Heart right ventricle (tissue), 16 donors: ENCODE measurements at regions not wholly inside any gene's neighbourhood (a gene's known extent, or its start where the extent isn't known, plus 50 kb on each side); places are given as distances from the start of the nearest gene placed in this dataset.

Experiments
- ATAC-seq, 8 donors: fragments of 200-7000 bp; cut with Tn5 transposase; one replicate each; pipeline ENCODE4 v1.9.1; 2020; ENCODE audit warnings: mild to moderate bottlenecking in 8 of 8, moderate library complexity in 8 of 8, moderate number of reproducible peaks in 1 of 8
- DNase-seq, 2 donors: peaks; one replicate each; pipeline ENCODE4 v3.0.0-alpha.2; 2020
- H3K27ac ChIP-seq, 10 donors: fragments of 200-600 bp; sonication (generic) in 2 of 10; one replicate each; pipeline versions ENCODE4 v1.5.0 to v1.8.0; 2020 to 2022; ENCODE audit warnings: mild to moderate bottlenecking in 3 of 10
- H3K27me3 ChIP-seq, 7 donors: fragments of 200-600 bp; one replicate each; pipeline ENCODE4 v1.8.0; 2021 to 2022; ENCODE audit warnings: mild to moderate bottlenecking in 2 of 7
- H3K36me3 ChIP-seq, 9 donors: fragments of 200-600 bp; sonication (generic) in 1 of 9; one replicate each; pipeline versions ENCODE4 v1.5.0 to v1.8.0; 2020 to 2022; ENCODE audit warnings: mild to moderate bottlenecking in 2 of 9
- H3K4me1 ChIP-seq, 9 donors: fragments of 200-600 bp; sonication (generic) in 1 of 9; one replicate each; pipeline versions ENCODE4 v1.5.0 to v1.8.0; 2020 to 2022; ENCODE audit warnings: mild to moderate bottlenecking in 4 of 9
- H3K4me3 ChIP-seq, 10 donors: fragments of 200-600 bp; sonication (generic) in 2 of 10; one replicate each; pipeline versions ENCODE4 v1.5.0 to v1.8.0; 2020 to 2022; ENCODE audit warnings: mild to moderate bottlenecking in 7 of 10, moderate library complexity in 2 of 10
- H3K9me3 ChIP-seq, 11 donors: fragments of 200-600 bp in 10 of 11; sonication (generic) in 2 of 11; one replicate each; pipeline versions ENCODE4 v1.5.0 to v1.8.0; 2013 to 2022; ENCODE audit warnings: mild to moderate bottlenecking in 2 of 11, control low read depth in 1 of 11, moderate library complexity in 1 of 11
- CTCF ChIP-seq, 9 donors: fragments of 200-600 bp; sonication (generic) in 2 of 9; IDR thresholded peaks; one replicate each; pipeline versions ENCODE4 v1.5.0 to v1.8.0; 2021 to 2022; ENCODE audit warnings: antibody characterized with exemption in 9 of 9, mild to moderate bottlenecking in 5 of 9, moderate library complexity in 1 of 9
- WGBS, 2 donors: extraction: QIAGEN DNeasy Blood & Tissue Kit; methylation state at CpG; one replicate each; pipeline ENCODE4 v1.1.7; 2013; ENCODE audit warnings: inconsistent platforms in 1 of 2; 5-methylcytosine and 5-hydroxymethylcytosine counted together
- intact Hi-C, 10 donors: fragments of 100-400 bp; cut with DNase I; formaldehyde crosslinking; loops; one replicate each; pipeline versions ENCODE4 v1.11.1 to v1.14.2; 2022
- donor health status: Arrhythmogenic right ventricular cardiomyopathy.
- donor health status: ischemic (EF 13 %, LVEDD 7.1; RV severe dilation, severe dysfunction).
- donor health status: healthy with polysubstance abuse.
- donor health status: DM: no; HTN: yes; CAD: no.
- donor health status: DM: no; HTN: no; CAD: no.
- donor health status: ischemic (EF 25% LVEDD 6.9; RV normal size, moderate dysfunction).
- donor health status: ischemic (EF 25% LVEDD 5.7; RV mildly dilated, moderate dysfunction).
- donor health status: healthy.
- donor health status: DM: yes; HTN: yes; CAD: no.
- donor health status: Ischemic cardiomyopathy.
- donor health status: ischemic (EF 35%, LVEDD 5.7; RV mildly dilated, moderate dysfunction).
- donor health status: nonischemic (EF 11% LVEDD 7.7; RV severe dilation, severe dysfunction).
- donor health status: DM: yes; HTN: yes; CAD: no.
- donor health status: PGD.
- donor health status: ischemic (EF 29% LVEDD 5.4; RV normal size, mild dysfunction).
- donor health status: nonischemic (EF 23%, LVEDD 6.1; RV moderate dilation, normal function).

- no peak for DNase-seq
- no peak for ATAC-seq
- no peak for TF ChIP-seq CTCF (IDR thresholded peaks at IDR 0.05)
- Histone ChIP-seq H3K27ac (no peak overlapping the region), H3K36me3 (no peaks in the 10 kb centered on the region), H3K4me3 (no peak overlapping the region), H3K27me3 (no peaks in the 10 kb centered on the region), H3K9me3 (no peaks in the 10 kb centered on the region), H3K4me1 (no peaks in the 10 kb centered on the region)
- 84 to 89% methylated on average over 5 of the region's 5 CpGs for whole genome bisulfite sequencing, 2 donors
- intact Hi-C loops, result no loop called here
Observed at GRCh38 chr4:13977746-13978145, 350.2 kb upstream of the BOD1L1 start.

GRCh38 chr4:13980317-13981310 is 353.1 kb upstream of the BOD1L1 start:
- intact Hi-C loops, result loop anchor here in 1 of 10 donors (5.0 kb wide), 1 partner anchor 323 kb away; no protein-coding TSS in a partner anchor
- ATAC-seq (no peak), DNase-seq (no peak)
- Histone ChIP-seq H3K27ac (no peak overlapping the region), H3K4me1 (peaks cover 0 to 9% (median 4%) of the 10 kb centered on the region in 9 donors), H3K9me3 (no peaks in the 10 kb centered on the region), H3K4me3 (no peak overlapping the region), H3K36me3 (no peaks in the 10 kb centered on the region), H3K27me3 (no peaks in the 10 kb centered on the region)
- TF ChIP-seq CTCF (IDR thresholded peaks at IDR 0.05), result no peak
- 73 to 84% methylated on average over 8 of the region's 8 CpGs for WGBS, 2 donors

GRCh38 chr4:13981499-13981898 is 354.0 kb upstream of the BOD1L1 start:
- WGBS, 2 donors, result 69 to 81% methylated on average over 8 of the region's 8 CpGs
- Histone ChIP-seq H3K27ac (no peak overlapping the region), H3K36me3 (no peaks in the 10 kb centered on the region), H3K4me3 (no peak overlapping the region), H3K4me1 (peaks cover 0 to 16% (median 12%) of the 10 kb centered on the region in 9 donors), H3K27me3 (no peaks in the 10 kb centered on the region), H3K9me3 (no peaks in the 10 kb centered on the region)
- intact Hi-C loops, result loop anchor here in 1 of 10 donors (5.0 kb wide), 1 partner anchor 324 kb away; no protein-coding TSS in a partner anchor
- DNase-seq, result no peak
- ATAC-seq, result no peak
- no peak for TF ChIP-seq CTCF (IDR thresholded peaks at IDR 0.05)

GRCh38 chr4:13982010-13982409 is 354.5 kb upstream of the BOD1L1 start:
- TF ChIP-seq CTCF (IDR thresholded peaks at IDR 0.05), result no peak
- H3K4me3 ChIP-seq, result no peak overlapping the region
- H3K27ac ChIP-seq, result no peak overlapping the region
- no peaks in the 10 kb centered on the region for H3K36me3 ChIP-seq
- 56 to 68% methylated on average over 5 of the region's 5 CpGs for WGBS, 2 donors
- no peaks in the 10 kb centered on the region for H3K9me3 ChIP-seq
- ATAC-seq (no peak), DNase-seq (no peak)
- H3K27me3 ChIP-seq, result no peaks in the 10 kb centered on the region
- intact Hi-C loops, result loop anchor here in 1 of 10 donors (5.0 kb wide), 1 partner anchor 325 kb away; no protein-coding TSS in a partner anchor
- H3K4me1 ChIP-seq, result peaks cover 0 to 16% (median 12%) of the 10 kb centered on the region in 9 donors
